ENCODE measurements at regions not wholly inside any gene's neighbourhood (a gene's known extent, or its start where the extent isn't known, plus 50 kb on each side); places are given as distances from the start of the nearest gene placed in this dataset.
"Not testable (repeated sequence)": the region's sequence is repeated elsewhere in the genome, so short reads cannot be mapped to it uniquely, and the experiment has no call there.

- no peak for DNase-seq
Observed at GRCh38 chr1:4177425-4178150, 277.5 kb upstream of the C1orf174 start.

GRCh38 chr1:4178501-4179113 lies 278.5 kb upstream of the C1orf174 start:
- DNase-seq = no peak

DNA sequence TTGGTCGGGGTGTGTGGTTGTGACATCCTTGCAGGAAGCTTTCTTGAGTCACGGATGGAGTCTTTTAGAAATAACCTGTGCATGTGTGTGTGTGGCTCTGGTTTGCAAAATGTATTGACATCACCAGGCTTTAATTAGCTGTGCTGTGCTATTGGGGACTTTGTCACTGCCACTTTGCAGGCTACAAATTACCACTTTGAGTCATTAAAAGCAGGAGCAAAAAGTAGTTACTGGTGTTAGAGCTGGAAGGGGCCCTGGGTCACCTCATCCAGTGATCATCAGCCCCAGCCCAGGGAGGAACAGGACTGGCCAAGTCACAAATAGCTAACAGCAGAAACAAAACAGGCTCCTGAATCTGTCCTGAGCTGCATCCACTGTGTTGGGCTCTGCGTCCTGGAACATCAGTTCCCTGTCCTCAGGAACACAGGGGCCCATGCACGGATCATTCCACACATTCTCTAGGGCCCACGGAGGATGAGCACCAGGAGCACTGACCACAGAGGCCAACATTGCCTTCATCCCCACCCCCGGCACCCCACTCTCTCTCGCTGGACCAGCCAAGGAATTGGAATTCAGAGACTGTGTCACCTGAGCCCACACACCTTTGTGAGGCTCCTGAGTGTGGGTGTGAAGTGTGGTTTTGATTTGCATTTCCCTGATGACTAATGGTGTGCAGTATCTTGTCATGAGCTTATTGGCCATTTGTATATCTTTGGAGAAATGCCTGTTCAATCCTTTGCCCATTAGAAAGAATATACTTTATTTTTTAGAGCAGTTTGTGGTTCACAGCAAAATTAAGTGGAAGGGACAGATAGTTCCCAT lies 280.1 kb upstream of the C1orf174 start:
- no peak for DNase-seq

- not testable (repeated sequence) for DNase-seq
Observed at GRCh38 chr1:4186486-4186885, 286.4 kb upstream of the C1orf174 start.

DNA sequence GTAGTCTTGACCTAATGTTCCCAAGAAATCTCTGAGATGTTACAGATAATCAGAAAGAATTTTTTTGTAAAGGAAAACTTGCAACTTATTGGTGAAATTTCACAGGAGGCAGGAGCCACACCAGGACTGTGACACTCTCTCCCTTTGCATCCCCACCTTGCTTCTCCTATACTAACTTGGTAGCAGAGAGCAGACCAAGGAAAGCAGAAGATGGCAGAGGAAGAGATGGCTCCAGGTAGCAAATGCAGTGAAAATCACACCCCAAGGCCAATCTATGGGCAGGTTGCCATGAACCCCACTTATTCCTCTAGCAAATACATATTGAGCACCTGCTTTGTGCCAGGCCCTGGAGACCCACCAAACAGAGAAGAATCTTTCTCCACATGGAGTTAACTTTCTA lies 303.4 kb upstream of the C1orf174 start:
- DNase-seq = no peak

- no peak for DNase-seq
Observed at GRCh38 chr1:4207183-4207582, 307.1 kb upstream of the C1orf174 start.

DNA sequence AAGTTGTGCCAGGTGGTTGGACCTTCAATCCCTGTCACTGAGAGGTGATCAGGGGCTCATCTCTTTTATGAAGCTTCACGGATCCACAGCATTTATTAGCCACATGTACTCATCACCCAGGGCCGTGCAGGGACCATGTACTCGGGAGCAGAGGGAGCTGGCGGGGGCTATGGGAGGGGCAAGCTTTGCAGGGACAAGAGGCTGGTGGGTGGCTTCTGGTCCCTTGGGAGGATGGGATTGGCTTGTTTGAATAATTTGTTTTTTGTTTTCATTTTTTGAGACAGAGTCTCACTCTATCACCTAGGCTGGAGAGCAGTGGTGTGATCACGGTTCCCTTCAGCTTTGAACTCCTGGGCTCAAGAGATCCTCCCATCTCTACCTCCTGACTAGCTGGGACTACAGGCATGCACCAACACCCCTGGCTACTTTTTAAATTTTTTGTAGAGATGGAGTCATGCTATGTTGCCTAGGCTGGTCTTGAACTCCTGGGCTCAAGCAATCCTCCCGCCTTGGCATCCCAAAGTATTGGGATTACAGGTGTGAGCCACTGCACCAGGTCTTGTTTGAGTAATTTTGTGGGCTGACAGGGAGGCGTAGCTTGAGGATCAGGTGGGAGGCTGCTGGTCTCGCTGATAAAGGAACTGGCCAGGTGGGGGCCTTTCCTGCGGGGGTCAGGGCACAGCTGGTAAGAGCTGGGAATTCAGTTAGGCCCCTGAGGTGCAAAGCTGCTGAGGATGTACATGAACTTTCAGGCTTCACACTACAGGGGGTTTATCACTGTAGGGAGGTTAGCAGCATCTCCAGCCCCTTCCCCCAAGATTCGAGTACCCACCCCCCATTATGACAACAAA lies 308.0 kb upstream of the C1orf174 start:
- no peak for DNase-seq

DNA sequence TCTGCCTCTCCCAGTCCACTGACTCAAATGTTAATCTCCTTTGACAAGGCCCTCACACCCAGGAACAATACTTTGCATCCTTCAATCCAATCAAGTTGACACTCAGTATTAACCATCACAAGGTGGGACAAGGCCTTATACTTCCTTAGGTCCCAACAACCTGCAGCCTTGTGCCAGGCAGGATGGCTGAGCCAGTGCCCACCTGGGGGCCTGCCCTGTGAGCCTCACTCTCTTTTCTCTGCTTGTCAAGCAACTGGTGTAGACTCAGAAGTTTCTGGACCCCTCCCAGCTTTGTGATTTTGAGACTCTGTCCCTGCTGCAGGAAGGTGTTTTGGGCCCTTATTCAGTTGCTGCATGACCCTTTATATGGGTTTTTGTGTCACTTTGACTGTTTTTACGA lies 310.0 kb upstream of the C1orf174 start:
- DNase-seq = no peak

DNA sequence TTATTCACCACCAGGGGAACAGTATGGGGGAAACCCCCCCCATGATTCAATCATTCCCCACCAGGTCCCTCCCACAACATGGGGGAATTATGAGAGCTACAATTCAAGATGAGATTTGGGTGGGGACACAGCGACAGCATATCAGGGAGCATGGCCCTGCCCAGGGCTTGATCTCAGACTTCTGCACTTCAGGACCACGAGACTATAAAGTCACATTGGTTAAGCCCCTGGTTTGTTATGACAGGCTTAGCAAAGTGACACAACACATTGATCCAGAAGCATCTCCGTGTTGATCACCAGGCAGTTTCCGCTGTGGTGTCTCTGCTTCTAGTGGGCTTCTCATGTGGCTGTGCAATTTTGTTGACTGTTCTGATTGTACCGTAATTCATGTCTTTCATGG lies 312.7 kb upstream of the C1orf174 start:
- no peak for DNase-seq

DNA sequence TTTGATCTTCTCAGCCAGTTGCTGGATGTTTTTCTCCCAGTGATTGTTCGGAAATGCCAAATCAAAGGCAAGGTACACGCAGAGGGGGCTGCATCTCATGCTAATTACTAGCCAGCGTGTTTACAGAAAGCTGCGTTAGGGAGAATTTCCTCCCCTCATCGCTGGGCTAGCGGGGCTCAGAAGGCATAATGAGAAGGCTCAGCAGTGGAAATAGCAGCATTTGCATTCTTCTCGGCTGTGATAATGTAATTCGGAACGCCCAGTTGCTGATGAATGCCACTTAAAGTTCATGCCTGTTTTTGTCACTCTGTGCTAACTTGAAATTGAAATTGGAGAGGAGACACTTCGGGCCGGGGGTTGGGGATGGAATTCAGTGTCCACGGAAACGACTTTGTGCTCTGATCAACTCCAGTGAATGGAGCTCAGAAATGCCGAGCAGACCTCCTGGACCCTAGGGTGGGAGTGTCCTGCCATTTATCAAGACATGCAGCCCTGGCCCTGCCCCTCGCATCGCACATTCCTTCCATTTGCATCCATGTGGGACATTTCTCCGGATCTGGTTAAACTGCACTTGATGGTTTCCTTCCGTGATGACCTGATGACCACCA lies 313.4 kb upstream of the C1orf174 start:
- no peak for DNase-seq

DNA sequence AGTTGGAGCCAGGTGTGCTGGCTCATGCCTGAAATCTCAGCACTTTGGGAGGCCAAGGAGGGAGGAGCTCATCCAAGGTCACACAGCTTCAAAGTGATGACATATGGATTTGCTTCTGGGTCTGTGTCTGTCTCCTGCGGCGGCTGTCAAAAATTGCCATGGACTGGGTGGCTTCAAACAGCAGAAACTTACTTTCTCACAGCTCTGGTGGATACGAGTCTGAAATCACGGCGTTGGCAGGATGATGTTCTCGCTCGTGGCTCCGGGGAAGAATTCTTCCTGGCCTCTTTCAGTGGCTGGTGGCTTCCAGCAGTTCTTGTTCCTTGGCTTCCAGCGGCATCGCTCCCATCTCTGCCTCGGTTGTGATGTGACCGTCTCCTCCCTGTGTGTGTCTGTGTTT lies 314.8 kb upstream of the C1orf174 start:
- no peak for DNase-seq

- DNase-seq = no peak
Observed at GRCh38 chr1:4215391-4215790, 315.3 kb upstream of the C1orf174 start.

DNA sequence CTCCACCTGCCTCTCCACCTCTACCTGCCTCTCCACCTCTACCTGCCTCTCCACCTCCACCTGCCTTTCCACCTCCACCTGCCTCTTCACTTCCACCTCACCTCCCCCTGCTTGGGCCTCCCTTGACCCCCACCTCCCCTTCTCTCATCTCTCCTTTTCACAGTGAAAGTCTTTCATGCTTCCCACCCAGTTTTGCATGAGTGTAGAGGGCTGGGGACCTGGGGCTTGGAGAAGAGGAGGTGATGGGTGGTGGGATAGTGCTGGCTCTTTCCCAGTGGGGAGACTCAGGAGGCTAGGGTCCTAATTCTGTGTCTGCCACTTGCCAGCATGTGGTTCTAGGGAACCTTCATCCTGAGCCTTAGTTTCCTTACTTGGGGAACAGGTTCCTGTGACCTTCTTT lies 316.2 kb upstream of the C1orf174 start:
- DNase-seq = no peak

GRCh38 chr1:4218619-4219018 lies 318.5 kb upstream of the C1orf174 start:
- no peak for DNase-seq

GRCh38 chr1:4219111-4219510 lies 319.0 kb upstream of the C1orf174 start:
- no peak for DNase-seq

DNA sequence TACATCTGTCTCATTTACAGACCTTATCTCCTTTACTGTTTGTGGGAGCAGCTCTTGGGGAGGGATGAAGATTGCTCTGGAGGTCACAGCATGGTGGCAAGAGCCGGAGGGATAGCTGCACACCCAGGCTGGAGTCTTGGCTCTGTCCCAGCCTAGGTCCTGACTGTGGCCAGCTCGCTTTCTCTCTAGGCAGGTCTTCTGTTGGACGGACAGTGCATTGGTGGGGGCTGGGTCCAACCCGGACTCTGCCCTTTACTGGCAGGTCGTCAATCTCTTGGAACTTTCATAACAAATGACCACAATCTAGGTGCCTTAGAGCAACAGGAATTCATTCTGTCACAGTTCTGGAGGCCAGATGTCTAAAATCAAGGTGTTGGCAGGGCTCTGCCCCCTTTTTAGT lies 319.8 kb upstream of the C1orf174 start:
- no peak for DNase-seq

DNA sequence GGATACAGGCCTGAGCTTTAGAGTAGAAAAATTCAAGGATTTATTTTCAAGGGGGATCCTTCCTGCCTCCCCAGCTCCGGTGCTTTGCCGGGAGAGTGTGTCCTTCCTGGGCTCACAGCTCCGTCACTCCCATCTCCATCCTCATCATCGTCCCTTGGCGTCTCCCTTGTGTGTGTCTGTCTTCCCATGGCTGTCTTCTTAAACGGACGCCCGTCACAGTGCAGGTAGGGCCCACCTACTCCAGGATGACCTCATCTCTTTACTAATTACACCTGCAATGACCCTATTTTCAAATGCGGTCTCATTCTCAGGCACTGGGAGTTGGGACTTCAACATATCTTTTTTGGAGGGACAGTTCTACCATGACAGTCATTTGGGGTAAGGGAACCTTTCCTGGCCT lies 320.3 kb upstream of the C1orf174 start:
- DNase-seq = no peak

- DNase-seq = no peak
Observed at GRCh38 chr1:4221107-4221506, 321.0 kb upstream of the C1orf174 start.

GRCh38 chr1:4224684-4225467 lies 324.8 kb upstream of the C1orf174 start:
- no peak for DNase-seq

GRCh38 chr1:4227986-4228385 lies 327.9 kb upstream of the C1orf174 start:
- no peak for DNase-seq

GRCh38 chr1:4253935-4254334 lies 353.9 kb upstream of the C1orf174 start:
- no peak for DNase-seq

GRCh38 chr1:4256351-4256750 lies 356.3 kb upstream of the C1orf174 start:
- no peak for DNase-seq
